ENCODE measurements at regions not wholly inside any gene's neighbourhood (a gene's known extent, or its start where the extent isn't known, plus 50 kb on each side); places are given as distances from the start of the nearest gene placed in this dataset.

- Histone ChIP-seq H3K9me3 (ENCODE audit: control insufficient read depth in 2 of 3, insufficient read depth in 1 of 3, low read length in 3 of 3) (no peaks in the 10 kb centered on the region), H3K9ac (ENCODE audit: low read length in 3 of 3) (no peak overlapping the region), H3K36me3 (ENCODE audit: control insufficient read depth in 2 of 3, insufficient read depth in 3 of 3, low read length in 3 of 3) (no peaks in the 10 kb centered on the region), H3K27me3 (ENCODE audit: control insufficient read depth, insufficient read depth, low read length) (no peaks in the 10 kb centered on the region), H3K4me3 (ENCODE audit: low read length in 3 of 3) (no peak overlapping the region), H3K4me1 (ENCODE audit: control insufficient read depth in 2 of 3, insufficient read depth in 2 of 3, low read depth in 1 of 3, low read length in 3 of 3) (no peaks in the 10 kb centered on the region), H3K27ac (ENCODE audit: low read depth in 2 of 2, low read length in 2 of 2) (no peak overlapping the region)
- TF ChIP-seq, protein P1, sequence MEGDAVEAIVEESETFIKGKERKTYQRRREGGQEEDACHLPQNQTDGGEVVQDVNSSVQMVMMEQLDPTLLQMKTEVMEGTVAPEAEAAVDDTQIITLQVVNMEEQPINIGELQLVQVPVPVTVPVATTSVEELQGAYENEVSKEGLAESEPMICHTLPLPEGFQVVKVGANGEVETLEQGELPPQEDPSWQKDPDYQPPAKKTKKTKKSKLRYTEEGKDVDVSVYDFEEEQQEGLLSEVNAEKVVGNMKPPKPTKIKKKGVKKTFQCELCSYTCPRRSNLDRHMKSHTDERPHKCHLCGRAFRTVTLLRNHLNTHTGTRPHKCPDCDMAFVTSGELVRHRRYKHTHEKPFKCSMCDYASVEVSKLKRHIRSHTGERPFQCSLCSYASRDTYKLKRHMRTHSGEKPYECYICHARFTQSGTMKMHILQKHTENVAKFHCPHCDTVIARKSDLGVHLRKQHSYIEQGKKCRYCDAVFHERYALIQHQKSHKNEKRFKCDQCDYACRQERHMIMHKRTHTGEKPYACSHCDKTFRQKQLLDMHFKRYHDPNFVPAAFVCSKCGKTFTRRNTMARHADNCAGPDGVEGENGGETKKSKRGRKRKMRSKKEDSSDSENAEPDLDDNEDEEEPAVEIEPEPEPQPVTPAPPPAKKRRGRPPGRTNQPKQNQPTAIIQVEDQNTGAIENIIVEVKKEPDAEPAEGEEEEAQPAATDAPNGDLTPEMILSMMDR (IDR thresholded peaks at IDR 0.05; ENCODE audit: borderline replicate concordance, extremely low read depth, insufficient read depth), result no peak
- intact Hi-C loops (cut with DNase I), result no loop called here
- FAIRE-seq (no peak), DNase-seq (no peak)
Observed at GRCh38 chr17:34131386-34131785, 123.7 kb upstream of the CCL2 start.

DNA sequence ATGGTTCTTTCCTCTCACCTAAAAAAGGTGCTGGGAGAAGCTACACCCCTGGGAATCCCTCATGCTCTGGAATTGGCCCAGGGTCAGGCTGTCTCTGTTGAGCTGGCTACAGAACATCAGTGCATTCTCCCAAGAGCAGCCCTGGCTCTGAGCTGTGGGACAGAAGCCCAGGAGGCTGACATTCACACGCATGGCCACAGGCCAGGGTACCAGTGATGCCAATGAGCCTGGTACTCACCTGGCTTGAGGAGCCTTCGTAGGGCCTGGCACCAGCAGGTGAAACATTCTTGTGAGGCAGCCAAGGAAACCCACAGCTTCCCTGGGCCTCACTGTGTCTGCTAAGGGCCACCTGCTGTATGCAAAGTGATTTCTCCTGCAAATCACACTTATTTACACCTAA lies 121.7 kb upstream of the CCL2 start:
- DNase-seq, result no peak
- TF ChIP-seq, protein P1 (IDR thresholded peaks at IDR 0.05; ENCODE audit: borderline replicate concordance, extremely low read depth, insufficient read depth), result no peak
- H3K27ac ChIP-seq (ENCODE audit: low read depth in 2 of 2, low read length in 2 of 2), result no peak overlapping the region
- no peak for FAIRE-seq
- no peaks in the 10 kb centered on the region for H3K4me1 ChIP-seq (ENCODE audit: control insufficient read depth in 2 of 3, insufficient read depth in 2 of 3, low read depth in 1 of 3, low read length in 3 of 3)
- no peaks in the 10 kb centered on the region for H3K27me3 ChIP-seq (ENCODE audit: control insufficient read depth, insufficient read depth, low read length)
- no peaks in the 10 kb centered on the region for H3K36me3 ChIP-seq (ENCODE audit: control insufficient read depth in 2 of 3, insufficient read depth in 3 of 3, low read length in 3 of 3)
- intact Hi-C loops (cut with DNase I), result no loop called here
- no peak overlapping the region for H3K9ac ChIP-seq (ENCODE audit: low read length in 3 of 3)
- H3K4me3 ChIP-seq (ENCODE audit: low read length in 3 of 3), result no peak overlapping the region
- no peaks in the 10 kb centered on the region for H3K9me3 ChIP-seq (ENCODE audit: control insufficient read depth in 2 of 3, insufficient read depth in 1 of 3, low read length in 3 of 3)

DNA sequence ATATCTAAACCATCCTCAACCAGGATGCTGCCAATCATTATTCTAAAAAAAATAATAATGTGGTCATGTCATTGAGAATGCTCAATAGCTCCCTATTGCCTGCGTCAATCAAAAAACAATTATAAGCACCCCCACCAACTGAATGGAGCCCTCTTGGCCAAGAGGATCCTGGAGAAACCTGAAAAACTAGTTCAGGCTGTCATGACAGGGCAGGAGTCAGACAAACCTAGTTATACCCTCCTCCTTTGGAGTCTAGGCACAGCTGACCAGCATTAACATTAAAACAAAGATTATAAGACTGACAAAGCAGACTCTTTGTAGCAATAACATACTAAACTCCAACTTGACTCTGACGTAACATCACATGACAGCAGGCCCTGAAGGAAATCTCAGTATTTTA lies 119.2 kb upstream of the CCL2 start:
- intact Hi-C loops (cut with DNase I), result no loop called here
- Histone ChIP-seq H3K27me3 (ENCODE audit: control insufficient read depth, insufficient read depth, low read length) (no peaks in the 10 kb centered on the region), H3K36me3 (ENCODE audit: control insufficient read depth in 2 of 3, insufficient read depth in 3 of 3, low read length in 3 of 3) (no peaks in the 10 kb centered on the region), H3K9ac (ENCODE audit: low read length in 3 of 3) (no peak overlapping the region), H3K27ac (ENCODE audit: low read depth in 2 of 2, low read length in 2 of 2) (no peak overlapping the region), H3K4me3 (ENCODE audit: low read length in 3 of 3) (no peak overlapping the region), H3K4me1 (ENCODE audit: control insufficient read depth in 2 of 3, insufficient read depth in 2 of 3, low read depth in 1 of 3, low read length in 3 of 3) (no peaks in the 10 kb centered on the region), H3K9me3 (ENCODE audit: control insufficient read depth in 2 of 3, insufficient read depth in 1 of 3, low read length in 3 of 3) (no peaks in the 10 kb centered on the region)
- DNase-seq (no peak), FAIRE-seq (no peak)
- TF ChIP-seq, protein P1 (IDR thresholded peaks at IDR 0.05; ENCODE audit: borderline replicate concordance, extremely low read depth, insufficient read depth), result no peak

DNA sequence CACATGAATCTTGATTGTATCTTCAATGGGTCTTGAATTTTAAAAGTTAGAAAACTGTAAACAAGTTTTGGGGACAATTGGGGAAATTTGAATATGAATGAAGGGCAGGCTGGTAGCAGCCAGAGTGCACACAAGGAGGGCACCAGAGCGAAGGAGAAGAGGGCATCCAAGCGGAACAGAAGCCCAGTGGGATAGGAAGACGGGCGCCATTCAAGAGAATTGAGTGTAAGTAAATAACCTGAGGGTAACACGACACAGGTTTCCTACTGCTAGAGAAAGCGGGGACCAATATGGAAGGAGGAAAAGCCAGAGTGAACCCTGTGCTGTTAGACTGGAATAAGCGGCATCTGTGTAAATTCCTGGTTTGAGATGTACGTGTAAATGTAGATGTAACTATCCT lies 115.1 kb upstream of the CCL2 start:
- intact Hi-C loops (cut with DNase I), result no loop called here
- no peaks in the 10 kb centered on the region for H3K9me3 ChIP-seq (ENCODE audit: control insufficient read depth in 2 of 3, insufficient read depth in 1 of 3, low read length in 3 of 3)
- TF ChIP-seq, protein P1 (IDR thresholded peaks at IDR 0.05; ENCODE audit: borderline replicate concordance, extremely low read depth, insufficient read depth), result no peak
- DNase-seq, result no peak
- no peaks in the 10 kb centered on the region for H3K4me1 ChIP-seq (ENCODE audit: control insufficient read depth in 2 of 3, insufficient read depth in 2 of 3, low read depth in 1 of 3, low read length in 3 of 3)
- no peaks in the 10 kb centered on the region for H3K36me3 ChIP-seq (ENCODE audit: control insufficient read depth in 2 of 3, insufficient read depth in 3 of 3, low read length in 3 of 3)
- H3K27me3 ChIP-seq (ENCODE audit: control insufficient read depth, insufficient read depth, low read length), result no peaks in the 10 kb centered on the region
- no peak overlapping the region for H3K9ac ChIP-seq (ENCODE audit: low read length in 3 of 3)
- H3K4me3 ChIP-seq (ENCODE audit: low read length in 3 of 3), result no peak overlapping the region
- no peak overlapping the region for H3K27ac ChIP-seq (ENCODE audit: low read depth in 2 of 2, low read length in 2 of 2)
- FAIRE-seq, result no peak

Data from kidney (tissue), 13 donors.